ENCODE measurements at regions not wholly inside any gene's neighbourhood (a gene's known extent, or its start where the extent isn't known, plus 50 kb on each side); places are given as distances from the start of the nearest gene placed in this dataset.

DNA sequence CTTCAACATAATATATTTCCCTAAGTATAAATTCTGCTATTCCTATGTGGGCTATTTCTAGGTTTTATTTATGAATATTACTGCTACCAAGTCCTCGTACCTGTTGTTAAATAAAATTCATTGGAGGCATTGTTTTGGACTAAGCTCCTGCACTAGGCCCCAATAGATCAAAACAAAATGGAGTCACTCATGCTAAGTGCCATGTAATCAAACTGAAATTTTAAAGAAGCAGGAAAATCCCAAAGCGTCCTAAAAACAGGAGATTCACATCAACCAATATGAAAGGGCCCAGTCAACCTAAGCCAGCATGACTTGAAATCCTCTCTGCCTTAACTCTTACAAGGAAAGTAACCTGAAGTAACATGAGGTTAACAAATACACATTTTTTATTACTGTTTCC is 743.2 kb downstream of the TRAM1L1 start:
- intact Hi-C loops (cut with micrococcal nuclease) = no loop called here
- Mint-ChIP-seq H3K4me1 (peaks cover 5% of the 10 kb centered on the region), H3K27me3 (ENCODE audit: low read depth in 3 of 3) (no peaks in the 10 kb centered on the region), H3K27ac (no peak overlapping the region), H3K36me3 (no peaks in the 10 kb centered on the region), H3K9me3 (peaks cover 0 to 11% (median 3%) of the 10 kb centered on the region in 7 donors), H3K4me3 (no peak overlapping the region)
- Histone ChIP-seq H3K4me3 (replicated peaks in 1 of 3; ENCODE audit: low read depth in 2 of 3, low read length in 3 of 3) (no peak overlapping the region), H3K4me2 (replicated peaks; ENCODE audit: extremely low read depth, low read length, poor library complexity, severe bottlenecking) (no peak overlapping the region), H3K9ac (ENCODE audit: insufficient read depth, low read length, poor library complexity, severe bottlenecking) (no peak overlapping the region), H3K27me3 (ENCODE audit: control insufficient read depth in 2 of 2, insufficient read depth in 2 of 2, low read length in 2 of 2) (no peaks in the 10 kb centered on the region), H3K36me3 (replicated peaks in 1 of 2; ENCODE audit: control insufficient read depth in 1 of 2, insufficient read depth in 2 of 2, low read length in 2 of 2) (no peaks in the 10 kb centered on the region), H2AFZ (ENCODE audit: insufficient read depth, low read depth, low read length, poor library complexity, severe bottlenecking) (no peak overlapping the region), H3K9me3 (replicated peaks in 1 of 2; ENCODE audit: control insufficient read depth in 1 of 2, insufficient read depth in 1 of 2, low read length in 2 of 2) (peaks cover 0 to 4% of the 10 kb centered on the region in 2 donors), H3K79me2 (ENCODE audit: insufficient read depth, low read length) (no peaks in the 10 kb centered on the region), H3K4me1 (ENCODE audit: control insufficient read depth in 1 of 2, insufficient read depth in 2 of 2, low read length in 2 of 2) (no peaks in the 10 kb centered on the region), H4K20me1 (ENCODE audit: insufficient read depth, low read length) (no peaks in the 10 kb centered on the region), H3K27ac (ENCODE audit: low read depth in 1 of 2, low read length in 2 of 2) (no peak overlapping the region)
- TF ChIP-seq, protein P1, sequence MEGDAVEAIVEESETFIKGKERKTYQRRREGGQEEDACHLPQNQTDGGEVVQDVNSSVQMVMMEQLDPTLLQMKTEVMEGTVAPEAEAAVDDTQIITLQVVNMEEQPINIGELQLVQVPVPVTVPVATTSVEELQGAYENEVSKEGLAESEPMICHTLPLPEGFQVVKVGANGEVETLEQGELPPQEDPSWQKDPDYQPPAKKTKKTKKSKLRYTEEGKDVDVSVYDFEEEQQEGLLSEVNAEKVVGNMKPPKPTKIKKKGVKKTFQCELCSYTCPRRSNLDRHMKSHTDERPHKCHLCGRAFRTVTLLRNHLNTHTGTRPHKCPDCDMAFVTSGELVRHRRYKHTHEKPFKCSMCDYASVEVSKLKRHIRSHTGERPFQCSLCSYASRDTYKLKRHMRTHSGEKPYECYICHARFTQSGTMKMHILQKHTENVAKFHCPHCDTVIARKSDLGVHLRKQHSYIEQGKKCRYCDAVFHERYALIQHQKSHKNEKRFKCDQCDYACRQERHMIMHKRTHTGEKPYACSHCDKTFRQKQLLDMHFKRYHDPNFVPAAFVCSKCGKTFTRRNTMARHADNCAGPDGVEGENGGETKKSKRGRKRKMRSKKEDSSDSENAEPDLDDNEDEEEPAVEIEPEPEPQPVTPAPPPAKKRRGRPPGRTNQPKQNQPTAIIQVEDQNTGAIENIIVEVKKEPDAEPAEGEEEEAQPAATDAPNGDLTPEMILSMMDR (IDR thresholded peaks at IDR 0.05) = no peak
- no peak for DNase-seq
- WGBS (ENCODE audit: insufficient coverage) = no CpG with 5 or more reads among the region's 2 CpGs

DNA sequence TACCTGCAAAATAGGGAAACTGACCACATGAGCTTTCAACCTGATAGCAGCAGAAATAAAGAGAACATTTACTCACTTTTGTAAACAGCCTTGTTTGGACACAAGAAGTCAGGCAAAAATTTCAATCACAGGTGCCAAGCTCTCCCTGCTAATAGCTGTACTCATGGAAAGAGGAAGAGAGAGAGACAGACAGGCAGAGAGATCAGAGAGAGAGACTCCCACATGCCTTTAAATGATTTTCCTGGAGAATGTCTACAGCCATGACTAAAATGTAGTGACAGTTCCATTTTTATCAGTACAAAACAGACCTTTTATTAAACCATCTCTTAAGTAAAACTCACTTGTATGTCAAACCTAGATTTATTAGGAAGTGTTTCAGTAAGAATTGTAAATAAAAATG is 752.9 kb downstream of the TRAM1L1 start:
- no peaks in the 10 kb centered on the region for H3K9me3 Mint-ChIP-seq
- no peaks in the 10 kb centered on the region for H3K27me3 Mint-ChIP-seq (ENCODE audit: low read depth in 3 of 3)
- H3K27ac ChIP-seq (ENCODE audit: low read depth in 1 of 2, low read length in 2 of 2) = no peak overlapping the region
- H3K79me2 ChIP-seq (ENCODE audit: insufficient read depth, low read length) = no peaks in the 10 kb centered on the region
- H3K4me3 ChIP-seq (replicated peaks in 1 of 3; ENCODE audit: low read depth in 2 of 3, low read length in 3 of 3) = no peak overlapping the region
- H3K9ac ChIP-seq (ENCODE audit: insufficient read depth, low read length, poor library complexity, severe bottlenecking) = no peak overlapping the region
- H3K27me3 ChIP-seq (ENCODE audit: control insufficient read depth in 2 of 2, insufficient read depth in 2 of 2, low read length in 2 of 2) = no peaks in the 10 kb centered on the region
- TF ChIP-seq, protein P1 (IDR thresholded peaks at IDR 0.05) = no peak
- H3K36me3 ChIP-seq (replicated peaks in 1 of 2; ENCODE audit: control insufficient read depth in 1 of 2, insufficient read depth in 2 of 2, low read length in 2 of 2) = no peaks in the 10 kb centered on the region
- H3K9me3 ChIP-seq (replicated peaks in 1 of 2; ENCODE audit: control insufficient read depth in 1 of 2, insufficient read depth in 1 of 2, low read length in 2 of 2) = no peaks in the 10 kb centered on the region
- no peaks in the 10 kb centered on the region for H3K4me1 Mint-ChIP-seq
- no peak overlapping the region for H2AFZ ChIP-seq (ENCODE audit: insufficient read depth, low read depth, low read length, poor library complexity, severe bottlenecking)
- no peak overlapping the region for H3K4me3 Mint-ChIP-seq
- H3K27ac Mint-ChIP-seq = no peak overlapping the region
- DNase-seq = no peak
- H3K4me2 ChIP-seq (replicated peaks; ENCODE audit: extremely low read depth, low read length, poor library complexity, severe bottlenecking) = no peak overlapping the region
- intact Hi-C loops (cut with micrococcal nuclease) = no loop called here
- no peaks in the 10 kb centered on the region for H4K20me1 ChIP-seq (ENCODE audit: insufficient read depth, low read length)
- H3K4me1 ChIP-seq (ENCODE audit: control insufficient read depth in 1 of 2, insufficient read depth in 2 of 2, low read length in 2 of 2) = no peaks in the 10 kb centered on the region
- no peaks in the 10 kb centered on the region for H3K36me3 Mint-ChIP-seq

All from CD14-positive monocyte (primary cell).